ENCODE measurements at regions not wholly inside any gene's neighbourhood (a gene's known extent, or its start where the extent isn't known, plus 50 kb on each side); places are given as distances from the start of the nearest gene placed in this dataset.

- TF ChIP-seq, protein P1, sequence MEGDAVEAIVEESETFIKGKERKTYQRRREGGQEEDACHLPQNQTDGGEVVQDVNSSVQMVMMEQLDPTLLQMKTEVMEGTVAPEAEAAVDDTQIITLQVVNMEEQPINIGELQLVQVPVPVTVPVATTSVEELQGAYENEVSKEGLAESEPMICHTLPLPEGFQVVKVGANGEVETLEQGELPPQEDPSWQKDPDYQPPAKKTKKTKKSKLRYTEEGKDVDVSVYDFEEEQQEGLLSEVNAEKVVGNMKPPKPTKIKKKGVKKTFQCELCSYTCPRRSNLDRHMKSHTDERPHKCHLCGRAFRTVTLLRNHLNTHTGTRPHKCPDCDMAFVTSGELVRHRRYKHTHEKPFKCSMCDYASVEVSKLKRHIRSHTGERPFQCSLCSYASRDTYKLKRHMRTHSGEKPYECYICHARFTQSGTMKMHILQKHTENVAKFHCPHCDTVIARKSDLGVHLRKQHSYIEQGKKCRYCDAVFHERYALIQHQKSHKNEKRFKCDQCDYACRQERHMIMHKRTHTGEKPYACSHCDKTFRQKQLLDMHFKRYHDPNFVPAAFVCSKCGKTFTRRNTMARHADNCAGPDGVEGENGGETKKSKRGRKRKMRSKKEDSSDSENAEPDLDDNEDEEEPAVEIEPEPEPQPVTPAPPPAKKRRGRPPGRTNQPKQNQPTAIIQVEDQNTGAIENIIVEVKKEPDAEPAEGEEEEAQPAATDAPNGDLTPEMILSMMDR (conservative IDR thresholded peaks at IDR 0.05) = no peak
- no peak for TF ChIP-seq ZFX (IDR thresholded peaks at IDR 0.05)
- H3K27ac ChIP-seq = no peak overlapping the region
Observed at GRCh38 chr1:102098081-102098480, 101.4 kb upstream of the OLFM3 start.

DNA sequence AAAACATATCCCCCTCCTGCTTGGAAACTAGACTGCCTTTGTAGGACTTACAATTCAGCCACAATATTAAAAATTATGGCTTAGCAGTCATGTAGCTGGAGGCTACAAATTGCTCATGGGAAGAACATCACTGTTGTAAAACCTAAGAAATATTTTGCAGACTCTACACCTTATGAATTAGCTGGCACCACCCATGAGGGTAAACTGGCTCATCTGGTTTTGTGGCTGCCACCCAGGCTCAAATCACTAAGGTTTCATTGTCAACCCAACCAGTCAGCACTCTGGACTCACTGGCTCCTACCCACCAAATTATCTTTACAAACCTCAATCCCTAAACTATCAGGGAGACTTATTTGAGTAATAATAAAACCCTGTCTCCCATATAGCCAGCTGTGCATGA is 100.7 kb upstream of the OLFM3 start:
- no peak overlapping the region for H3K27ac ChIP-seq
- TF ChIP-seq, protein P1 (conservative IDR thresholded peaks at IDR 0.05) = no peak
- TF ChIP-seq ZFX (IDR thresholded peaks at IDR 0.05) = no peak

GRCh38 chr1:102096162-102096561 is 99.4 kb upstream of the OLFM3 start:
- no peak overlapping the region for H3K27ac ChIP-seq
- TF ChIP-seq, protein P1 (conservative IDR thresholded peaks at IDR 0.05) = no peak
- TF ChIP-seq ZFX (IDR thresholded peaks at IDR 0.05) = no peak

GRCh38 chr1:102089791-102090190 is 93.1 kb upstream of the OLFM3 start:
- H3K27ac ChIP-seq = no peak overlapping the region
- TF ChIP-seq, protein P1 (conservative IDR thresholded peaks at IDR 0.05) = no peak
- TF ChIP-seq ZFX (IDR thresholded peaks at IDR 0.05) = no peak

- H3K27ac ChIP-seq = no peak overlapping the region
- TF ChIP-seq, protein P1 (conservative IDR thresholded peaks at IDR 0.05) = no peak
- no peak for TF ChIP-seq ZFX (IDR thresholded peaks at IDR 0.05)
Observed at GRCh38 chr1:102085896-102086295, 89.2 kb upstream of the OLFM3 start.

GRCh38 chr1:102084771-102085535 is 88.2 kb upstream of the OLFM3 start:
- H3K27ac ChIP-seq = no peak overlapping the region
- TF ChIP-seq, protein P1 (conservative IDR thresholded peaks at IDR 0.05) = no peak
- TF ChIP-seq ZFX (IDR thresholded peaks at IDR 0.05) = no peak

DNA sequence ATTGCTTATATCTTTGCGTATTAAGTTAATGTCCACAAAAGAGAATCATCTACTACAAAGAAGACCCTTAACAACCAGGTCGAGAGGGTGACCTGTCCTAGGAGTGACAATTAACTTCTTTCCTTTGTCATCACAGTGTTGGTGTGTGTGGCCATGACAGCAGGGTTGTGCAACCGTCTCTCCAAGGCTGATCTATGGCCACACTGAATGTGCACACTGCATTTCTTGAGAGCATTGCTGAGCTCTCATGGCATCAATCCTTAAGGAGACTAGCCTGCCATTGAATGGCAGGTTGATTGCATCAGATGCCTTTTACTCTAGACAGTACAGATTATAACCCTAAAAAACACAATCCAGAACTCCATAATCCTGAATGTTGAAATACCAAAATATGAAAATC is 86.5 kb upstream of the OLFM3 start:
- TF ChIP-seq, protein P1 (conservative IDR thresholded peaks at IDR 0.05) = no peak
- TF ChIP-seq ZFX (IDR thresholded peaks at IDR 0.05) = no peak
- H3K27ac ChIP-seq = no peak overlapping the region
